ENCODE measurements at regions not wholly inside any gene's neighbourhood (a gene's known extent, or its start where the extent isn't known, plus 50 kb on each side); places are given as distances from the start of the nearest gene placed in this dataset.
A peak's percentile ranks its signal among the peaks of the same experiment; 100 is the strongest.

DNA sequence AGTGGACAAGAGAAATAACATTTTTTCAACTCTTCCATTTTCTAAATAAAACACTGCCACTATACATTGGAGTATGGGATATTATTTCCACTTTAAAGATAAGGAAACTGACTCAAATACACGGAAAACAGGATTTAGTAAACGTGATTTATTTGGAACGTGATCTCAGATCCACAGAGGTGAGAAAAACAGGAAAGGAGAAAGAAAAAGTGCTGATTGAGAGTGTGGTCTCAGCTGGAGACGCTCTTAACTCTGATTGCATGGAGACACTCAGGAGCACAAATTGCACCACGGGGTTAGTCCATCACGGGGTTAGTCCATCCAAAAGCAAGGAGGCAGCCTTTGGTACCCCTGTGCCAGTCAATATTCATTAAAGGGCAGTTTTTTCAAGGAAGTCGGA lies 142.5 kb downstream of the GNAT3 start:
- FAIRE-seq (no peak), ATAC-seq (no peak), DNase-seq (ENCODE audit: low read depth in 1 of 2, low spot score in 1 of 2) (no peak)
- Histone ChIP-seq H3K27ac (no peak overlapping the region), H3K4me2 (no peak overlapping the region), H3K9me3 (peaks cover 9% of the 10 kb centered on the region), H3K4me1 (peaks cover 18% of the 10 kb centered on the region), H3K4me3 (no peak overlapping the region)
- WGBS (ENCODE audit: missing lambda C conversion rate), result 77% methylated on average over 7 of the region's 7 CpGs
- POLR2A ChIA-PET, result no interaction called here
- TF ChIP-seq RCOR1 (IDR thresholded peaks at IDR 0.05; ENCODE audit: low read depth, low read length), result no peak
- TF ChIP-seq CBX2 (IDR thresholded peaks at IDR 0.05; ENCODE audit: borderline replicate concordance, low read depth), result no peak
- no peak for TF ChIP-seq FOXS1 (CRISPR knock-in tag; IDR thresholded peaks at IDR 0.05)
- TF ChIP-seq, protein P1, sequence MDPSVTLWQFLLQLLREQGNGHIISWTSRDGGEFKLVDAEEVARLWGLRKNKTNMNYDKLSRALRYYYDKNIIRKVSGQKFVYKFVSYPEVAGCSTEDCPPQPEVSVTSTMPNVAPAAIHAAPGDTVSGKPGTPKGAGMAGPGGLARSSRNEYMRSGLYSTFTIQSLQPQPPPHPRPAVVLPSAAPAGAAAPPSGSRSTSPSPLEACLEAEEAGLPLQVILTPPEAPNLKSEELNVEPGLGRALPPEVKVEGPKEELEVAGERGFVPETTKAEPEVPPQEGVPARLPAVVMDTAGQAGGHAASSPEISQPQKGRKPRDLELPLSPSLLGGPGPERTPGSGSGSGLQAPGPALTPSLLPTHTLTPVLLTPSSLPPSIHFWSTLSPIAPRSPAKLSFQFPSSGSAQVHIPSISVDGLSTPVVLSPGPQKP (IDR thresholded peaks at IDR 0.05; ENCODE audit: low read depth, low read length), result no peak
- no peak for TF ChIP-seq HOXB5 (CRISPR knock-in tag; IDR thresholded peaks at IDR 0.05)
- CTCF ChIA-PET, result no interaction called here

DNA sequence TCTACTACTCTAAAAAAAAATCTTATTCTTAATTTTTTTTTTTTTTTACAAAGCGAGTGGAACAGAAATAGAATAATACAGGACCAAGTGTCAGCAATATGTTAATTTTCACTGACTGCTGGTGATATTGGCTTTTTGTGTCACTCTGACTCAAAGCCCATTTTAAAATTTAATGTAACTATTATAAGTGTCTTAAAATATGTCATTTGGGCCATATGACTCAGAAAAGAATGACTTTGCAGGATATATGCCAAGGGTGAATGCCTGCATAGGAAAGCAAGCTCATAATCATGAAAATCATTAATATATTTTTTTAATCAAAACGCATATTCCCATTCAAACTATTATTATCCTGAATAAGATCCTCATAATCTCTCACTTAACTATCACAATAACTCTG lies 149.2 kb downstream of the GNAT3 start:
- POLR2A ChIA-PET, result no interaction called here
- TF ChIP-seq FOSL2 (IDR thresholded peaks at IDR 0.05) (no peak), FOSL2 (CRISPR knock-in tag; IDR thresholded peaks at IDR 0.05) (no peak), PHF8 (IDR thresholded peaks at IDR 0.05; ENCODE audit: borderline replicate concordance, low read depth) (no peak), MAFK (IDR thresholded peaks at IDR 0.05; ENCODE audit: partially characterized antibody) (no peak), ZC3H11A (IDR thresholded peaks at IDR 0.05) (no peak), ZFP36 (IDR thresholded peaks at IDR 0.05; ENCODE audit: borderline replicate concordance, partially characterized antibody) (no peak), MYC (IDR thresholded peaks at IDR 0.05; ENCODE audit: borderline replicate concordance, low read length) (no peak), CHD2 (IDR thresholded peaks at IDR 0.05; ENCODE audit: low read length, partially characterized antibody) (no peak), CBX2 (IDR thresholded peaks at IDR 0.05; ENCODE audit: borderline replicate concordance, low read depth) (no peak), BHLHE40 (IDR thresholded peaks at IDR 0.05; ENCODE audit: low read depth, low read length) (no peak)
- TF ChIP-seq, protein P2, sequence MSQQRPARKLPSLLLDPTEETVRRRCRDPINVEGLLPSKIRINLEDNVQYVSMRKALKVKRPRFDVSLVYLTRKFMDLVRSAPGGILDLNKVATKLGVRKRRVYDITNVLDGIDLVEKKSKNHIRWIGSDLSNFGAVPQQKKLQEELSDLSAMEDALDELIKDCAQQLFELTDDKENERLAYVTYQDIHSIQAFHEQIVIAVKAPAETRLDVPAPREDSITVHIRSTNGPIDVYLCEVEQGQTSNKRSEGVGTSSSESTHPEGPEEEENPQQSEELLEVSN (IDR thresholded peaks at IDR 0.05; ENCODE audit: borderline replicate concordance, low read depth), result no peak

GRCh38 chr7:80362010-80362618 lies 149.8 kb downstream of the GNAT3 start:
- CTCF ChIA-PET, result no interaction called here
- Histone ChIP-seq H3K4me3 (no peak overlapping the region), H3K4me2 (peak overlapping the region; percentile 34), H3K4me1 (peaks cover 13% of the 10 kb centered on the region), H3K9me3 (peaks cover 9% of the 10 kb centered on the region), H3K27ac (0 out of 6 replicates have a peak overlapping the region, but pooled peaks of 1 of the 2 experiments have one; percentile 4)
- 18% methylated on average over 1 of the region's 1 CpG for WGBS (ENCODE audit: missing lambda C conversion rate)
- TF ChIP-seq, protein P3, sequence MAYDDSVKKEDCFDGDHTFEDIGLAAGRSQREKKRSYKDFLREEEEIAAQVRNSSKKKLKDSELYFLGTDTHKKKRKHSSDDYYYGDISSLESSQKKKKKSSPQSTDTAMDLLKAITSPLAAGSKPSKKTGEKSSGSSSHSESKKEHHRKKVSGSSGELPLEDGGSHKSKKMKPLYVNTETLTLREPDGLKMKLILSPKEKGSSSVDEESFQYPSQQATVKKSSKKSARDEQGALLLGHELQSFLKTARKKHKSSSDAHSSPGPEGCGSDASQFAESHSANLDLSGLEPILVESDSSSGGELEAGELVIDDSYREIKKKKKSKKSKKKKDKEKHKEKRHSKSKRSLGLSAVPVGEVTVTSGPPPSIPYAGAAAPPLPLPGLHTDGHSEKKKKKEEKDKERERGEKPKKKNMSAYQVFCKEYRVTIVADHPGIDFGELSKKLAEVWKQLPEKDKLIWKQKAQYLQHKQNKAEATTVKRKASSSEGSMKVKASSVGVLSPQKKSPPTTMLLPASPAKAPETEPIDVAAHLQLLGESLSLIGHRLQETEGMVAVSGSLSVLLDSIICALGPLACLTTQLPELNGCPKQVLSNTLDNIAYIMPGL (CRISPR knock-in tag; IDR thresholded peaks at IDR 0.05; ENCODE audit: borderline replicate concordance), result no peak
- TF ChIP-seq GATA3 (IDR thresholded peaks at IDR 0.05; ENCODE audit: borderline replicate concordance), result peak; percentile 68
- FAIRE-seq, result peak; percentile 43
- POLR2A ChIA-PET, result no interaction called here
- DNase-seq (ENCODE audit: low read depth in 1 of 2, low spot score in 1 of 2), result peak in 1 of 2 experiments; percentile 20
- ATAC-seq, result no peak; a peak in 1 of 6 replicates

More for the DNA sequence above, 149.2 kb downstream of the GNAT3 start:
- Histone ChIP-seq H3K9me3 (peaks cover 9% of the 10 kb centered on the region), H3K27ac (0 out of 6 replicates have a peak overlapping the region, but pooled peaks of 1 of the 2 experiments have one; percentile 4), H3K4me1 (peaks cover 13% of the 10 kb centered on the region), H3K4me3 (no peak overlapping the region), H3K4me2 (peak overlapping the region; percentile 34)
- DNase-seq (ENCODE audit: low read depth in 1 of 2, low spot score in 1 of 2) (no peak), ATAC-seq (no peak), FAIRE-seq (no peak)
- CTCF ChIA-PET, result no interaction called here
- 76% methylated on average over 2 of the region's 2 CpGs for WGBS (ENCODE audit: missing lambda C conversion rate)

Data from A549 (cell line).